PFSK-1 (cell line): ENCODE measurements at regions not wholly inside any gene's neighbourhood (a gene's known extent, or its start where the extent isn't known, plus 50 kb on each side); places are given as distances from the start of the nearest gene placed in this dataset.

Experiments
- FOXP2 ChIP-seq: optimal IDR thresholded peaks from 2 replicates; pipeline ENCODE3; 2011; ENCODE audit warnings: borderline replicate concordance, control low read depth, inconsistent platforms; ENCODE audit not compliant: insufficient read depth; ENCODE audit errors: extremely low read length, extremely low read depth
- POLR2AphosphoS5 ChIP-seq: IDR thresholded peaks from 2 replicates; pipeline ENCODE4 v1.6.1; 2012; ENCODE audit warnings: low read depth, mild to moderate bottlenecking, control low read depth, low read length, moderate library complexity
- SIN3A ChIP-seq: IDR thresholded peaks from 2 replicates; pipeline ENCODE4 v1.6.1; 2012; ENCODE audit warnings: mild to moderate bottlenecking, low read length, moderate library complexity, borderline replicate concordance; ENCODE audit not compliant: insufficient read depth
- TAF1 ChIP-seq: IDR thresholded peaks from 2 replicates; pipeline ENCODE4 v1.6.1; 2012; ENCODE audit warnings: low read length, control low read depth, borderline replicate concordance; ENCODE audit not compliant: insufficient read depth
- TF ChIP-seq, protein P1 (sequence below), 2 experiments: IDR thresholded peaks; 2 replicates each; pipeline versions ENCODE4 v1.6.1 to v1.8.0; 2011 to 2012; ENCODE audit warnings: low read depth in 2 of 2, low read length in 2 of 2, control low read depth in 1 of 2, inconsistent platforms in 1 of 2, mild to moderate bottlenecking in 1 of 2, moderate library complexity in 1 of 2; ENCODE audit not compliant: insufficient read depth in 1 of 2

GRCh38 chr2:219939647-219940046, 312.2 kb downstream of the SLC4A3 start:
- TF ChIP-seq POLR2AphosphoS5 (no peak), SIN3A (no peak), TAF1 (no peak), FOXP2 (no peak)
- TF ChIP-seq, protein P1, sequence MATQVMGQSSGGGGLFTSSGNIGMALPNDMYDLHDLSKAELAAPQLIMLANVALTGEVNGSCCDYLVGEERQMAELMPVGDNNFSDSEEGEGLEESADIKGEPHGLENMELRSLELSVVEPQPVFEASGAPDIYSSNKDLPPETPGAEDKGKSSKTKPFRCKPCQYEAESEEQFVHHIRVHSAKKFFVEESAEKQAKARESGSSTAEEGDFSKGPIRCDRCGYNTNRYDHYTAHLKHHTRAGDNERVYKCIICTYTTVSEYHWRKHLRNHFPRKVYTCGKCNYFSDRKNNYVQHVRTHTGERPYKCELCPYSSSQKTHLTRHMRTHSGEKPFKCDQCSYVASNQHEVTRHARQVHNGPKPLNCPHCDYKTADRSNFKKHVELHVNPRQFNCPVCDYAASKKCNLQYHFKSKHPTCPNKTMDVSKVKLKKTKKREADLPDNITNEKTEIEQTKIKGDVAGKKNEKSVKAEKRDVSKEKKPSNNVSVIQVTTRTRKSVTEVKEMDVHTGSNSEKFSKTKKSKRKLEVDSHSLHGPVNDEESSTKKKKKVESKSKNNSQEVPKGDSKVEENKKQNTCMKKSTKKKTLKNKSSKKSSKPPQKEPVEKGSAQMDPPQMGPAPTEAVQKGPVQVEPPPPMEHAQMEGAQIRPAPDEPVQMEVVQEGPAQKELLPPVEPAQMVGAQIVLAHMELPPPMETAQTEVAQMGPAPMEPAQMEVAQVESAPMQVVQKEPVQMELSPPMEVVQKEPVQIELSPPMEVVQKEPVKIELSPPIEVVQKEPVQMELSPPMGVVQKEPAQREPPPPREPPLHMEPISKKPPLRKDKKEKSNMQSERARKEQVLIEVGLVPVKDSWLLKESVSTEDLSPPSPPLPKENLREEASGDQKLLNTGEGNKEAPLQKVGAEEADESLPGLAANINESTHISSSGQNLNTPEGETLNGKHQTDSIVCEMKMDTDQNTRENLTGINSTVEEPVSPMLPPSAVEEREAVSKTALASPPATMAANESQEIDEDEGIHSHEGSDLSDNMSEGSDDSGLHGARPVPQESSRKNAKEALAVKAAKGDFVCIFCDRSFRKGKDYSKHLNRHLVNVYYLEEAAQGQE (IDR thresholded peaks at IDR 0.05; ENCODE audit: insufficient read depth in 1 of 2, low read depth in 2 of 2, low read length in 2 of 2), result no peak
